ENCODE measurements at regions not wholly inside any gene's neighbourhood (a gene's known extent, or its start where the extent isn't known, plus 50 kb on each side); places are given as distances from the start of the nearest gene placed in this dataset.

- H3K36me3 ChIP-seq = no peaks in the 10 kb centered on the region
- no peaks in the 10 kb centered on the region for H3K27me3 ChIP-seq
- H3K4me1 ChIP-seq = no peaks in the 10 kb centered on the region
- DNase-seq (no peak), ATAC-seq (no peak)
- H3K4me3 ChIP-seq = no peak overlapping the region
- intact Hi-C loops (cut with DNase I; ENCODE audit: low total_unique reads) = no loop called here
- no peak overlapping the region for H3K27ac ChIP-seq
- in situ Hi-C loops (cut with MboI; ENCODE audit: low sequenced_read_pairs in 4 of 4) = no loop called here
- TF ChIP-seq POLR2A (IDR thresholded peaks at IDR 0.05) = no peak
- TF ChIP-seq, protein P1, sequence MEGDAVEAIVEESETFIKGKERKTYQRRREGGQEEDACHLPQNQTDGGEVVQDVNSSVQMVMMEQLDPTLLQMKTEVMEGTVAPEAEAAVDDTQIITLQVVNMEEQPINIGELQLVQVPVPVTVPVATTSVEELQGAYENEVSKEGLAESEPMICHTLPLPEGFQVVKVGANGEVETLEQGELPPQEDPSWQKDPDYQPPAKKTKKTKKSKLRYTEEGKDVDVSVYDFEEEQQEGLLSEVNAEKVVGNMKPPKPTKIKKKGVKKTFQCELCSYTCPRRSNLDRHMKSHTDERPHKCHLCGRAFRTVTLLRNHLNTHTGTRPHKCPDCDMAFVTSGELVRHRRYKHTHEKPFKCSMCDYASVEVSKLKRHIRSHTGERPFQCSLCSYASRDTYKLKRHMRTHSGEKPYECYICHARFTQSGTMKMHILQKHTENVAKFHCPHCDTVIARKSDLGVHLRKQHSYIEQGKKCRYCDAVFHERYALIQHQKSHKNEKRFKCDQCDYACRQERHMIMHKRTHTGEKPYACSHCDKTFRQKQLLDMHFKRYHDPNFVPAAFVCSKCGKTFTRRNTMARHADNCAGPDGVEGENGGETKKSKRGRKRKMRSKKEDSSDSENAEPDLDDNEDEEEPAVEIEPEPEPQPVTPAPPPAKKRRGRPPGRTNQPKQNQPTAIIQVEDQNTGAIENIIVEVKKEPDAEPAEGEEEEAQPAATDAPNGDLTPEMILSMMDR (IDR thresholded peaks at IDR 0.05 in 4 of 5, conservative IDR thresholded peaks at IDR 0.05 in 1 of 5) = no peak
- no peaks in the 10 kb centered on the region for H3K9me3 ChIP-seq
Observed at GRCh38 chr3:83655083-83655482, 1303.7 kb upstream of the CADM2 start.

DNA sequence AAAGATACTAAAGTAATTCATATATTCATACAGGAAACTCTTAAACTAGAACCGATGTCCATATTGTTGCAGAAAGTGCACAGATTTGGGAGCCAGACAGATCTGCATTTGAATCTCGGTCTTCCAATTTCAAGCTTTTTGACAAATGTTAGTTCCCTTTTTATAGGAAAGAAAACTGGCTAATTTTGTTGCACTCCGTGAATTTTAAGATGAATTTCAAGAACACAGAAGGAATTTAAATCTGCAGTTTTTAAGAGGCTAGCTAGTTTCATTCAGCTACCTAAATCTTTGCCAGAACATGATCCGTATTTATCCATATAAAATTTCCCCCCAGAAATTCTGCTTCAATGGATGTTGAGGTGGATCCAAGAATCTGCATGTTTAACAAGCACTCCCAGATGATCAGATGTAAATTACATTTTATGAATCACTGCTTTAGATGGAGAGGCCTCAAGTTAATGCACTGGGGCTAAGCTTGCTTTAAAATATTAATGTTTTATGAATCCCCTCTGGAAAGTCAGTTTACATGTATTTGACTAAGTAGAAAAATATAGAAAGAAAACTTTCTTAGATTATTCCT, 1296.3 kb upstream of the CADM2 start:
- in situ Hi-C loops (cut with MboI; ENCODE audit: low sequenced_read_pairs in 4 of 4) (no loop called here), intact Hi-C loops (cut with DNase I; ENCODE audit: low total_unique reads) (no loop called here)
- DNase-seq = no peak
- Histone ChIP-seq H3K9me3 (no peaks in the 10 kb centered on the region), H3K4me1 (no peaks in the 10 kb centered on the region), H3K27ac (no peak overlapping the region), H3K4me3 (no peak overlapping the region), H3K36me3 (no peaks in the 10 kb centered on the region), H3K27me3 (no peaks in the 10 kb centered on the region)
- TF ChIP-seq, protein P1 (IDR thresholded peaks at IDR 0.05 in 4 of 5, conservative IDR thresholded peaks at IDR 0.05 in 1 of 5) = no peak
- TF ChIP-seq POLR2A (IDR thresholded peaks at IDR 0.05) = no peak
- ATAC-seq = no peak

GRCh38 chr3:83670416-83670815, 1288.4 kb upstream of the CADM2 start:
- ATAC-seq (no peak), DNase-seq (no peak)
- no peaks in the 10 kb centered on the region for H3K9me3 ChIP-seq
- no peaks in the 10 kb centered on the region for H3K4me1 ChIP-seq
- H3K27ac ChIP-seq = no peak overlapping the region
- TF ChIP-seq POLR2A (IDR thresholded peaks at IDR 0.05) = no peak
- TF ChIP-seq, protein P1 (IDR thresholded peaks at IDR 0.05 in 4 of 5, conservative IDR thresholded peaks at IDR 0.05 in 1 of 5) = no peak
- intact Hi-C loops (cut with DNase I; ENCODE audit: low total_unique reads) = no loop called here
- H3K27me3 ChIP-seq = no peaks in the 10 kb centered on the region
- no peaks in the 10 kb centered on the region for H3K36me3 ChIP-seq
- no peak overlapping the region for H3K4me3 ChIP-seq
- in situ Hi-C loops (cut with MboI; ENCODE audit: low sequenced_read_pairs in 4 of 4) = no loop called here

- no peaks in the 10 kb centered on the region for H3K36me3 ChIP-seq
- no peaks in the 10 kb centered on the region for H3K27me3 ChIP-seq
- TF ChIP-seq POLR2A (IDR thresholded peaks at IDR 0.05) = no peak
- TF ChIP-seq, protein P1 (IDR thresholded peaks at IDR 0.05 in 4 of 5, conservative IDR thresholded peaks at IDR 0.05 in 1 of 5) = no peak
- in situ Hi-C loops (cut with MboI; ENCODE audit: low sequenced_read_pairs in 4 of 4) (no loop called here), intact Hi-C loops (cut with DNase I; ENCODE audit: low total_unique reads) (no loop called here)
- no peak overlapping the region for H3K4me3 ChIP-seq
- no peak for ATAC-seq
- H3K27ac ChIP-seq = no peak overlapping the region
- H3K4me1 ChIP-seq = no peaks in the 10 kb centered on the region
- no peaks in the 10 kb centered on the region for H3K9me3 ChIP-seq
- DNase-seq = no peak
Observed at GRCh38 chr3:83683937-83684598, 1274.7 kb upstream of the CADM2 start.

Data from gastrocnemius medialis (tissue), 4 donors.